ENCODE measurements at regions not wholly inside any gene's neighbourhood (a gene's known extent, or its start where the extent isn't known, plus 50 kb on each side); places are given as distances from the start of the nearest gene placed in this dataset.

DNA sequence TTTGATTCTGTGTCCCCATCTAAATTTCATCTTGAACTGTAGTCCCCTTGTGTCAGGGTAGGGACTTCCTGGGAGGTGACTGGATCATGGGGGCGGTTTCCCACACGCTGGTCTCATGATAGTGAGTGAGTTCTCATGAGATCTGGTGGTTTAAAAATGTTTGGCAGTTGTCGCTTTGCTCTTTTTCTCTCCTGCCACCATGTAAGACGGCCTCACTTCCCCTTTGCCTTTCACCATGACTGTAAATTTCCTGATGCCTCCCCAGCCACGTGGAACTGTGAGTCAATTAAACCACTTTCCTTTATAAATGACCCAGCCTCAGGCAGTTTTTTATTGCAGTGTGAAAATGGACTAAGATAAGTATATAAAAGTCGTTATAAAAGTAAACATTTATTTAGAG lies 80.5 kb upstream of the SGK1 start:
- WGBS: 79% methylated on average over 5 of the region's 6 CpGs
- Histone ChIP-seq H3K27me3 (ENCODE audit: control insufficient read depth in 1 of 2, insufficient read depth in 1 of 2, low read length in 2 of 2) (no peaks in the 10 kb centered on the region), H2AFZ (ENCODE audit: low read depth, low read length) (no peak overlapping the region)

DNA sequence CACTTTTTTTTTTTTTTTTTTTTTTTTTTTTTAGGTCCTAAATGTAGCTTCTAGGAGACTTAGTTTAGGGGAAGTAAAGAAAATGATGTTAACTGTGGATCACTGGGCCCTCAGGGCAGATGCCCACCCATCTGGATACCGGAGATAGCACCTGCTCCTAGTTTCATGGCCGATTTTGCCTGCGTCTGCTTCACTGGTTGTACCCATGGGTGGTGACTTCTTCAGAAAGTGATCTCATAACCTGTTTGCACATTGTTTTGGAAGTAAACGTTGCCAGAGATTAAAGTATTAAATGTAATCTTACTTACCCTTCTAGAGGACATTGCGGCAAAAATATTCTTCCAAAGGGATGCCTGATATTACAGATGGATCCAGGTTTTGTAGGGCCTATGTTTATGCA lies 79.8 kb upstream of the SGK1 start:
- Histone ChIP-seq H3K4ac (ENCODE audit: low read depth in 1 of 2, low read length in 2 of 2) (no peak overlapping the region), H3K4me2 (ENCODE audit: low read length, poor library complexity, severe bottlenecking) (no peak overlapping the region), H2AK5ac (ENCODE audit: low read length, severe bottlenecking) (no peak overlapping the region), H3K4me3 (ENCODE audit: insufficient read depth in 1 of 2, low read depth in 1 of 2, low read length in 2 of 2) (no peak overlapping the region), H3K9ac (ENCODE audit: low read length) (no peak overlapping the region), H2BK15ac (ENCODE audit: low read depth, poor library complexity, severe bottlenecking) (no peak overlapping the region), H2BK5ac (ENCODE audit: low read depth, low read length, poor library complexity, severe bottlenecking) (no peak overlapping the region), H3K4me1 (ENCODE audit: control insufficient read depth, insufficient read depth, low read depth, low read length) (peaks cover 2% of the 10 kb centered on the region), H2BK12ac (ENCODE audit: low read length in 2 of 2) (no peak overlapping the region), H3K23ac (ENCODE audit: low read length in 2 of 2) (no peak overlapping the region), H3K9me3 (ENCODE audit: control insufficient read depth, low read length) (no peaks in the 10 kb centered on the region), H3K14ac (ENCODE audit: low read length in 2 of 2) (no peak overlapping the region), H3K18ac (ENCODE audit: low read depth in 1 of 2, low read length in 2 of 2) (no peak overlapping the region), H3K79me1 (replicated peaks; ENCODE audit: low read length, poor library complexity, severe bottlenecking) (no peaks in the 10 kb centered on the region), H4K91ac (ENCODE audit: low read length) (no peak overlapping the region), H2BK120ac (ENCODE audit: low read depth, low read length) (no peak overlapping the region), H2AFZ (ENCODE audit: low read depth, low read length) (no peak overlapping the region), H4K8ac (ENCODE audit: low read length) (no peak overlapping the region), H3K36me3 (ENCODE audit: control insufficient read depth in 1 of 2, insufficient read depth in 2 of 2, low read depth in 1 of 2, low read length in 2 of 2) (no peaks in the 10 kb centered on the region), H3K27ac (ENCODE audit: low read length, poor library complexity, severe bottlenecking) (no peak overlapping the region), H3K27me3 (ENCODE audit: control insufficient read depth in 1 of 2, insufficient read depth in 1 of 2, low read length in 2 of 2) (no peaks in the 10 kb centered on the region)
- no peak for DNase-seq
- 98% methylated on average over 3 of the region's 5 CpGs for WGBS

More for the DNA sequence above, 80.5 kb upstream of the SGK1 start:
- Histone ChIP-seq H3K27ac (ENCODE audit: low read length, poor library complexity, severe bottlenecking) (no peak overlapping the region), H3K79me1 (replicated peaks; ENCODE audit: low read length, poor library complexity, severe bottlenecking) (no peaks in the 10 kb centered on the region), H4K8ac (ENCODE audit: low read length) (no peak overlapping the region), H3K4me1 (ENCODE audit: control insufficient read depth, insufficient read depth, low read depth, low read length) (no peaks in the 10 kb centered on the region), H2BK120ac (ENCODE audit: low read depth, low read length) (no peak overlapping the region), H2AK5ac (ENCODE audit: low read length, severe bottlenecking) (no peak overlapping the region), H3K4me3 (ENCODE audit: insufficient read depth in 1 of 2, low read depth in 1 of 2, low read length in 2 of 2) (no peak overlapping the region), H3K4me2 (ENCODE audit: low read length, poor library complexity, severe bottlenecking) (no peak overlapping the region), H3K23ac (ENCODE audit: low read length in 2 of 2) (no peak overlapping the region), H3K4ac (ENCODE audit: low read depth in 1 of 2, low read length in 2 of 2) (no peak overlapping the region), H3K18ac (ENCODE audit: low read depth in 1 of 2, low read length in 2 of 2) (no peak overlapping the region), H3K14ac (ENCODE audit: low read length in 2 of 2) (no peak overlapping the region), H2BK5ac (ENCODE audit: low read depth, low read length, poor library complexity, severe bottlenecking) (no peak overlapping the region), H3K36me3 (ENCODE audit: control insufficient read depth in 1 of 2, insufficient read depth in 2 of 2, low read depth in 1 of 2, low read length in 2 of 2) (no peaks in the 10 kb centered on the region), H4K91ac (ENCODE audit: low read length) (no peak overlapping the region), H3K9me3 (ENCODE audit: control insufficient read depth, low read length) (no peaks in the 10 kb centered on the region), H2BK12ac (ENCODE audit: low read length in 2 of 2) (no peak overlapping the region), H3K9ac (ENCODE audit: low read length) (no peak overlapping the region), H2BK15ac (ENCODE audit: low read depth, poor library complexity, severe bottlenecking) (no peak overlapping the region)
- DNase-seq: no peak

DNA sequence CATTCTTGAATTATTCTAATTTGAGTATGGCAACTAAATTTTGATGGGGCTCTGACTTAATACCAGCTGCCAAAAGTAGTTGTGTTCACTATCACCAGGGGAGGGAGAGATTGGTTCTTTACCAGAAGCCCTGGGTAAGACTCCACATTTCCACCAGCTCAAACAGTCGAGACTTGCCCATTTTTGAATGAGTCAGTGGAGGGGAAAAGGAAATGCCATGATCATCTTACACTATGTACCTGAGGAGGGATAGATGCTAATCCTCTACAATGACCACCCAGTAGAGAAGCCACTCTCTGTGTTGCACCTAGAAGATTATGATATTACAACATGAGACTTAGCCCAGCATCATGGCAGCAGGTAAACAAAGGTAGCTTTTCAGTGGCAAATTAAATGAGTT lies 77.0 kb upstream of the SGK1 start:
- H3K4me1 ChIP-seq (ENCODE audit: control insufficient read depth, insufficient read depth, low read depth, low read length): peaks cover 2% of the 10 kb centered on the region
- H2BK15ac ChIP-seq (ENCODE audit: low read depth, poor library complexity, severe bottlenecking): no peak overlapping the region
- H3K4me3 ChIP-seq (ENCODE audit: insufficient read depth in 1 of 2, low read depth in 1 of 2, low read length in 2 of 2): no peak overlapping the region
- H3K18ac ChIP-seq (ENCODE audit: low read depth in 1 of 2, low read length in 2 of 2): no peak overlapping the region
- H3K36me3 ChIP-seq (ENCODE audit: control insufficient read depth in 1 of 2, insufficient read depth in 2 of 2, low read depth in 1 of 2, low read length in 2 of 2): no peaks in the 10 kb centered on the region
- no CpG with 5 or more reads among the region's 1 CpG for WGBS
- H3K27ac ChIP-seq (ENCODE audit: low read length, poor library complexity, severe bottlenecking): no peak overlapping the region
- H3K4ac ChIP-seq (ENCODE audit: low read depth in 1 of 2, low read length in 2 of 2): no peak overlapping the region
- H2BK5ac ChIP-seq (ENCODE audit: low read depth, low read length, poor library complexity, severe bottlenecking): no peak overlapping the region
- H3K27me3 ChIP-seq (ENCODE audit: control insufficient read depth in 1 of 2, insufficient read depth in 1 of 2, low read length in 2 of 2): no peaks in the 10 kb centered on the region
- no peak overlapping the region for H2AFZ ChIP-seq (ENCODE audit: low read depth, low read length)
- no peak overlapping the region for H3K23ac ChIP-seq (ENCODE audit: low read length in 2 of 2)
- H3K14ac ChIP-seq (ENCODE audit: low read length in 2 of 2): no peak overlapping the region
- no peaks in the 10 kb centered on the region for H3K9me3 ChIP-seq (ENCODE audit: control insufficient read depth, low read length)
- no peak overlapping the region for H2BK120ac ChIP-seq (ENCODE audit: low read depth, low read length)
- no peaks in the 10 kb centered on the region for H3K79me1 ChIP-seq (replicated peaks; ENCODE audit: low read length, poor library complexity, severe bottlenecking)
- H2BK12ac ChIP-seq (ENCODE audit: low read length in 2 of 2): no peak overlapping the region
- H3K9ac ChIP-seq (ENCODE audit: low read length): no peak overlapping the region
- no peak for DNase-seq
- no peak overlapping the region for H4K8ac ChIP-seq (ENCODE audit: low read length)
- H4K91ac ChIP-seq (ENCODE audit: low read length): no peak overlapping the region
- H2AK5ac ChIP-seq (ENCODE audit: low read length, severe bottlenecking): no peak overlapping the region
- no peak overlapping the region for H3K4me2 ChIP-seq (ENCODE audit: low read length, poor library complexity, severe bottlenecking)

GRCh38 chr6:134394208-134394607 lies 76.3 kb upstream of the SGK1 start:
- no peaks in the 10 kb centered on the region for H3K79me1 ChIP-seq (replicated peaks; ENCODE audit: low read length, poor library complexity, severe bottlenecking)
- no peak overlapping the region for H2AFZ ChIP-seq (ENCODE audit: low read depth, low read length)
- H3K9ac ChIP-seq (ENCODE audit: low read length): no peak overlapping the region
- H4K91ac ChIP-seq (ENCODE audit: low read length): no peak overlapping the region
- no peaks in the 10 kb centered on the region for H3K27me3 ChIP-seq (ENCODE audit: control insufficient read depth in 1 of 2, insufficient read depth in 1 of 2, low read length in 2 of 2)
- no peak overlapping the region for H3K14ac ChIP-seq (ENCODE audit: low read length in 2 of 2)
- H3K4me1 ChIP-seq (ENCODE audit: control insufficient read depth, insufficient read depth, low read depth, low read length): peaks cover 2% of the 10 kb centered on the region
- H2BK5ac ChIP-seq (ENCODE audit: low read depth, low read length, poor library complexity, severe bottlenecking): no peak overlapping the region
- no peaks in the 10 kb centered on the region for H3K36me3 ChIP-seq (ENCODE audit: control insufficient read depth in 1 of 2, insufficient read depth in 2 of 2, low read depth in 1 of 2, low read length in 2 of 2)
- H3K9me3 ChIP-seq (ENCODE audit: control insufficient read depth, low read length): no peaks in the 10 kb centered on the region
- H4K8ac ChIP-seq (ENCODE audit: low read length): no peak overlapping the region
- no peak overlapping the region for H3K4me2 ChIP-seq (ENCODE audit: low read length, poor library complexity, severe bottlenecking)
- H2BK15ac ChIP-seq (ENCODE audit: low read depth, poor library complexity, severe bottlenecking): no peak overlapping the region
- H3K27ac ChIP-seq (ENCODE audit: low read length, poor library complexity, severe bottlenecking): no peak overlapping the region
- 100% methylated on average over 1 of the region's 1 CpG for WGBS
- no peak overlapping the region for H3K23ac ChIP-seq (ENCODE audit: low read length in 2 of 2)
- H2AK5ac ChIP-seq (ENCODE audit: low read length, severe bottlenecking): no peak overlapping the region
- no peak overlapping the region for H2BK12ac ChIP-seq (ENCODE audit: low read length in 2 of 2)
- DNase-seq: no peak
- no peak overlapping the region for H3K4me3 ChIP-seq (ENCODE audit: insufficient read depth in 1 of 2, low read depth in 1 of 2, low read length in 2 of 2)
- H3K18ac ChIP-seq (ENCODE audit: low read depth in 1 of 2, low read length in 2 of 2): no peak overlapping the region
- H3K4ac ChIP-seq (ENCODE audit: low read depth in 1 of 2, low read length in 2 of 2): no peak overlapping the region
- H2BK120ac ChIP-seq (ENCODE audit: low read depth, low read length): no peak overlapping the region

Data from mesenchymal stem cell (in vitro differentiated cells and primary cell).